Hematopoietic multipotent progenitor cell treated with erythropoietin and hydrocortisone succinate and interleukin-3 and kit ligand, for 8 days (in vitro differentiated cells): ENCODE measurements at regions not wholly inside any gene's neighbourhood (a gene's known extent, or its start where the extent isn't known, plus 50 kb on each side); places are given as distances from the start of the nearest gene placed in this dataset.

Source experiments
- DNase-seq: peaks from one replicate; pipeline ENCODE4 v3.0.0-alpha.2; 2015

DNA sequence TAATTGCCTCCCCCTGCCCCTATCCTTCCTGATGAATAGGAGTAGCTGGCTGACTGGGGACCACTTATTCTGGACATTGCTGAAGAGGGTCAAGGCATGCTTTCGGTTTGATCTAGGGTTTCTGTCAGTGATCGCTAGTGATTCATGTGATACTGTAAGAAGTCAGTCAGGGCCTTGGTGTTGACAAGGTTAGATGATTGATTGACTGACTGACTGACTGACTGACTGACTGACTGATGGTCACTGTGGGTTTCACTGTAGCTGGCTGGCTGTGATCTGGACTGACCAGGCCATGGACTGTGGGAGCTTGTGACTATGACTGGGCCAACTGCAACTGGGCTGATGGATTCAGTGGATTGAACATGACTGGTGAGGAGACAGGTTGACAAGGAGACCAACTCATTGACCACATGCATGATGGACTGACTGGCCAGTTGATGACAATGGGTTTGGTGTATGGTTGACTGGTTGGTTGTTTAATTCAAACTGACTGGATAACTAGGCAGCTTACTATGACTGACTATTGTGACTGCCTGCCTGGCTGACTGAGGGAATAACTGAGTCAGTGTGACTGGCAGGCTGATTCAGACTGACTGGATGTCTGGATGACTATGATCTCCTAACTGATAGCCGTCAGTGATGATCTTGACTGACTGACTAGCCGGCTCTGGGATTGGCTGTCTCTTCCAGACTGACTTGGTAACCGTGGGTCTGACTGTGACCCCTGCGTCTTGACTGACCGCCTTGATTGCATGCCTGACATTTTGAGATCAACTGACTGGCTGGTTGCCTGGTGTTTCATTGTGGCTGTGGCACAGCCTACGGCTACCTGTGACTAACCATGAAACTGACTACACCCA is 509.9 kb downstream of the SHQ1 start:
- DNase-seq = peak; percentile 59

- DNase-seq = no peak
Observed at GRCh38 chr3:72337480-72337855, 510.8 kb downstream of the SHQ1 start.

GRCh38 chr3:72336821-72337479 is 511.3 kb downstream of the SHQ1 start:
- peak; percentile 90 for DNase-seq

DNA sequence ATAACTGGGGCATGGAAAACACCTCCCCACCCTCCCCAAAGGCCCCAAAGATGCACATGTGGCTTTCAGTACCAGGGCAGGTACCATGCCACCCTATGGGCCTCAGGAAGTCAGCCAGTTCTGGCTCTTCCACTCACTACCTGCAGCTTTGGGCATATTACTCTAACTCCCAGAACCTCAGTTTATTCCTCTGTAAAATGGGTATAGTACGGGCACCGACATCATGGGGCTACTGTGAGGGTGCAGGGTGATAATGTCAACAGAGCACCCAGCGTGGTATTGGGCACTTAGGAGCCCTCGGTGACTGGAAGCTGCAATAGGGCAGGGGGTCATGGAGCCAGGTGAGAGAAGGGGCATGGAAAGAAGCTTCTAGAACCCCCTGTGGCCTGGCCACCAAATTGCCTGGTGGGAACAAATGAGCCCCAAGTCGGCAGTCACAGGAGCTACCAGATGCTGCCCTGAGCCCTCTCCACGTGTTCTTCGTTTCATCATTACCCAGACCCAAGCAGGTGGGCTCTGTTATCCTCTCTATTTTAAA is 512.1 kb downstream of the SHQ1 start:
- no peak for DNase-seq

DNA sequence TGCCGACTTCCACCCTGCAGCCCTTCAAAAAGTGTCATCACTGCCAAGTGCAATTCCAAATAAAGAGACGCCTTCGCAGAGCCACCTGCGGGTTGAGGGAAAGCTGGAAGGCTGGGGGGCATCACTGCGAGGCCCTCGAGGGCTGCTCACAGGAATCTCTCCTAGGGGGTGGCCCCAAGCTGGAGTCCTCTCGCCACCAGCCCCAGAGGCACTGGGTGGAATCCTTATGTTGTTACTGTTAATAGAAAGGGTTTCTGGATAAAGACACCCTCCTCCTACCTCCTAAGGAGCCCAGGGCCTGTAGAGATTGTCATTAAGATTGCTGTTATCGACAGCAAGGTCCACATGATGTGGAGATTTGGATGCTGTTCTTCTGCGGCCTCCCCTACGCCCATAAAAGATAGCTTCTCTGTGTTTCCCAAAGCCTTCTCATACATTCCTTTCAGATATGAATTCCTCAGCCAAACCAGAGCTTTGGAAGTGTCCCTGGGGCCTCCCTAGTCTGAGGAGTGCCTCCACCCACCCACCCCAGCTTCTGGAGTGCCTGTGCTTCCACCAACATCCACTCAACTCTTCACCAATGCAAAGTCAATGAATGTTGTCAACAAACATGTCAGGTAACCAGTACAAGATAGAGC is 512.7 kb downstream of the SHQ1 start:
- no peak for DNase-seq

DNA sequence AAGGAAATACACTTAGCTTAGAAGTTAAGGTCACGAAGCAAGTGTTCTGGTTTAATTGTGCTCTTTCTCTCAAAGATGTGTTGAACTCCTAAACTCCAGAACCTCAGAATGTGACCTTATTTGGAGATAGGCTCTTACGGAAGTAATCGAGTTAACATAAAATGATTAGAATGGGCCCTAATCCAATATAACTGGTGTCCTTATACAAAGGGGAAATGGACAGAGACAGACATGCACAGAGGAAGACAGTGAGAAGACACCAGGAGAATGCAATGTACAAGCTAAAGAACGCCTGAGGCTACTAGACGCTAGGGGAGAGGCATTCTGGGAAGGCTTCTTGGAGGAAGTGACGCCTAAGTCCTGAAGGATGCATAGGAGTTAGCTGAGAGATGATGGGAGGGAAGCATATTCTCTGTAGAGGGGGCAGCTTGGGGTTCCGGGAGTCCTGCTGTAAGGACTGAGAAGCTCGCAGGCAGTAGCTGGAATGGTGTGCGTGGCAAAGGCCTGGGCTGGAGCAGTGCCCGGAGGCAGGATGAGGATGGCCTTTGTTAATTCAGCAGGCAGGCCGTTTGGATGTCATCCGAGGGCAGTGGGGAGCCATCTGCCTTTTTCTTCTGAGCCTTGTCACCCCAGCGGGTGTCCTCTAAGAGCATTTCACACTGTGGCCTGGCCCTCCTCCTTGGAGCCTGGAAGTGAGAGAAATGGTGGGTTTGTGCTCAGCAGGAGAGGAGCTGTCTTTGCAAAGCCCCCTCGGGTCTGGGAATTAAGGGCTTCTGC is 513.4 kb downstream of the SHQ1 start:
- no peak for DNase-seq

DNA sequence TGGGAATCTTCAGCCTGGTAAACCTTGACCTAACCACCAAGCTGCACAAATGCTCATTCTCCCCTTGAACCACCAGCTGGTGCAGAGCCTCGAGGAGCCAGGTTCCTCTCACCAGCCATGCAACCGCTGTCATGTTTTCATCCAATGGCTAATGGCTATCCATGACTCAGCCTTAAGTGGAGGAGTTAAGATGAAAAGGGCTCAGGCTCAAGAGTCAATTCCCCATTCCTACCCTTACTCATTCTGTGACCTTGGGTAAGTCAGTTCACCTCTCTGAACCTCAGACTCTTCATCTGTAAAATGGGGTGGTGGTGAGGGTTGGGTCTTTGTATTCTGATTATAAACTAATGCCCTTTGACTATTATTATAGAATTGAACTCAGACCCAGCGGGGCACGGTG is 515.6 kb downstream of the SHQ1 start:
- DNase-seq = no peak

DNA sequence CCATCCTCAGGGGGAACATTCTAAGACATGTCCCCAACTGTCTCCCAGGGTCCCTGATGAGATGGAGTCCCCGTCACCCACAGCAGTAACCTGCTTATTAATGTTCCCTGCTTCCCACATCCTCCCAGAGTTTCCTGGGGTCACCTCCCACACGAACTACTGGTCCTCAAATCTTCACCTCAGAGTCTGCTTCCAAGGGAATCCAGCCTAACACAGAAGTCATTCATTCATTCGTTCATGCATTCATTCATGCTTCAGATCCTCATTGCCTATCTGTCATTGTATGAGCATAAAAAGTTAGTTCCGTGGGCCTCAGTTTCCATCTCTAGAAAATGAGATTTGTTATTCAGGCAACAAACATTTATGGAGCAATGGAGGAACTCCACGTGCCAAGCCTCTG is 516.2 kb downstream of the SHQ1 start:
- DNase-seq = no peak

GRCh38 chr3:72331076-72331475 is 517.2 kb downstream of the SHQ1 start:
- peak; percentile 31 for DNase-seq

DNA sequence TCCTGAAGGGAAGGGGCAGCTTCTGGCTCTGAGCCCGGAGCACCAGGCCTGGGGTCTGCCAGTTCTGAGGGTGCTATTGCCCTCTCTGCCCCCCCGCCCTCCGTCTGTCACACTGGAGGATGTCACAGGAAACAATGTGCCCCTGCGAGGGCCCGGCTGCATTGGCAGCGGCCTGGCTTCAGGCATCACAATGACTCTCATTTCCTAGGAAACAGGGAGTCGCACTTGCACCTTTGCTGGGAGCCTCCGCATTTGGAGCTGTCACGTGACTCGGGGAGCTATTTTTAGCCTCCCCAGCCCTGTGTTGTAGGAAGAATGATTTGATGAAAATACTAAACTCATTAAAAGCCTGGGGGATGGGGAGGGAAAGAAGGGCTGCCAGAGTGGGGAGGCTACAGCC is 518.9 kb downstream of the SHQ1 start:
- DNase-seq = no peak

- DNase-seq = no peak
Observed at GRCh38 chr3:72328755-72329277, 519.4 kb downstream of the SHQ1 start.

DNA sequence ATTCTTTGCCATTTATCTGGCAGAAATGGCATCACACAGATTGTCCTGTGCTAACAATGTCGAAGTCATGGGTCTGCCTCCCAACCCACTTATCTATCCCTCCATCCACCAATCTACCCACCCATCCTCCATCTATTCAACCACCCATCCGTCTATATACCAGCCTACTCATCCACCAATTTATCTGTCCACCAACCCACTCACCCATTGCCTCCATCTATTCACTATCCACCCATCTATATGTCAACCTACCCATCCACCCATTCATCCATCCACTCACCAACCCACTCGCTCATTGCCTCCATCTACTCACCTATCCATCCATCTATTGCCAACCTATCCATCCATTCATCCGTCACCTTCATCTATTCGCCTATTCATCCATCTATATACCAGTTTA is 521.2 kb downstream of the SHQ1 start:
- DNase-seq = no peak

DNA sequence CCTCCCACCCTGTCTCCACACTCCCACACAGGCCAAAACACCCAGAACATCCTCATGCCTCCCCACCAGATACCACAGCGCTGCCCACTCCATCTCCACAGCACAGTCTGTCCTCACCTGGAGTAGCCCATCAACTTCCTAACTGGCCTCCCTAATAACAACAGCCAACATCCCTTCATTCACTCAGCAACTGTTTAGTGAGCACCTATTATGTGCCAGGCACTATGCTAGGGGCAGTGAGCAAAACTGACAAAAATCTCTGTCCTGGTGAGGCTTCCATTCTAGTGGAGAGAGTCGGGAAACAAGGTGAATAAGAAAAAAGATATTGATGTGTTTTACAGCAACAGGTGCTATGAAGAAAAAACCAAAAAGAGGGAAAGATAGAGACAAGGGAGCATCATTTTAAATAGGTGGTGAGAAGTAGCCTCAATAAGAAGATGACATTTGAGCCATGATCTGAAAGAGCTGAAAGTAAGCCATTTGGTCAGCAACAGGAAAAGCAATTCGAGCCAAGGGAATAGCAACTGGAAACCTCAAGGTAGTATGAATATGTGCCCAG is 523.9 kb downstream of the SHQ1 start:
- DNase-seq = no peak

DNA sequence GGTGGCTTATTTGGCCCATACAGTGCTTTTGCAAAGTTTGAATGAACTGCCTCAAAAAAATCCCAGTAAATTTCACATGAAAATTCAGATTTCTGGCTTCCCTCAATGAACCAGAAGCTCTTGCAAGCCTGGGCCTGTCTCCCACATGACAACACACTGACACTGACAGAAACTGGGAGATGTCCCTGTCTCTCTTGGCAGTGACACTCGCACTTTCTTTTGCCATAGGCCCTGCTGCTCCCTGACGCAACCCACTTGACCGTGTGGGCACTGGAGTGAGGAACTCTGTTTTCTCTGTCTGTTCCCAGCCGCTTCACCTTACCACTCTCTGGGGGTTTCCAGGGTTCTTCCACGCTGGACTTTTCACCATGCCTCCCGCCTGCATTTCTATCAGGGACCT is 524.5 kb downstream of the SHQ1 start:
- DNase-seq = no peak

DNA sequence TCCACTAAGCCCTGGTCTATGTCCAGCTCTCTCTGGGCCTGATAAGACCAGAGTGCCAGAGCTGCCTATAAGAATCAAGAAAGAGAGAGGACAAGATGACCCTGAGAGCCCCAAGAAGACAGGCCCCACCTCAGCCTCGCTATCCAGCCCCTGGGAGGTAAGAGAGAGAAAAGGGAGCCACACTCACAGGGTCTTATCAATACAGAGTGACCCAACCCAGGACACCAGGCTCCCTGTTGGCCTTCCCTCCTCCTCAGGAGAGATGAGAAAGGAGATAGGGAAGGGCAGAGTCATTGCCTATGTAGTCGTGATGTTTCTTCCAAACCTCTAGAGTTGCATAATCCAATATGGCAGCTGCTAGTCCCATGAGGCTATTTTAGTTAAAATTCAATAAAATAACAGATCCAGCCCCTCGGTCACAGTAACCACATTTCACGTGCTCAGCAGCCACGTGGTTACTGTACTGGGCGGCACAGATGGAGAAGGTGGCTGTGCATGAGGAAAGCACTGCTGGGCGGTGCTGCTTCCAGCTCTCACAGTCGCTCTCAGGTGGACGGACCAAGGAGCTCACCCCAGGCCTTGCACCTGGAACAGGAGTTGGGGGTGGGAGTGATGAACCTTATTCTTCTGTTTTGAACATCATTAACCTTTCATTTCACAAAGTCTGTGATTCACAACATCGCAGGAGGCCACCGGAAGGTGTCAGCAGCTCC is 525.8 kb downstream of the SHQ1 start:
- DNase-seq = peak; percentile 64

- DNase-seq = no peak
Observed at GRCh38 chr3:72320955-72321303, 527.3 kb downstream of the SHQ1 start.

- no peak for DNase-seq
Observed at GRCh38 chr3:72320095-72320954, 527.9 kb downstream of the SHQ1 start.

DNA sequence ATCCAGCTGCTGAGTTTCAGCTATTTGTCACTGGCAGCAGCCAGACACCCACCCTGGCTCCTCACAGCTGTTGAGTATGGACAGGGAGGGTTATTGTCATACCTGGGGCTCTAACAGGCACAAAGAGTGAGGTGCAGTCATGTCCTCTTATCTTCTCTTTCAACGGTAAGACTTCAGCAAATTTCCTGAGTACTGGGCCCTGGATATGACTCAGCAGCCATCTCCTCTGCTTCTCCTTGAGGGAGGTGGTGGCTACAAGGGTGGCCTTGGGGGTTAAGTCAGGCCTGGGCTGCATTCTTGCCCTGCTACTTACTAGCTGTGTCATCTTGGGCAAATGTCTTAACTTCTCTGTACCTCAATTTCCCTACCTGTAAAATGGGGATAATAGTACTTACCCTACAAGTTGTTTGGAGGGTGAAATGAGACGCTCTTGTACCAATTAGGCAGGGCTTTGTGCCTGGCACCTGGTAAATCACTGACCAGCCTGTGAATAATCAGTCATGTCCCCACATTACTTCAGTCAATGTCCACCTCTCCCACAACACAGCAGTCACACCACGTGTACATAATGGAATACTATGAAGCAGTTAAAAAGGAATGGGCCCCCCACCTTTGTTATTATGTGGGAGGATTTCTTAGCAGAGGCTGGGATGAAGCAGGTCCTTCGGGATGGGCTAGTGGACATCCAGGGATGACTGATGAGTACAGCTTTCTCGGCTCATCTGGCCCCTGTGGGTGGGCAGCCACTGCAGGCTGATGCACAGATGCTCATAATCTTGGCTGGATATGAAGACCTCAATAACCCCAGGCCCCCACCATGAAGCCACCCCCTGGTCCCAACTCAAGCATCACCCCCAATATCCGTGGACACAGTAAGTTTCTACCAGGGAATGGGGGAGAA is 528.8 kb downstream of the SHQ1 start:
- DNase-seq = peak; percentile 76

DNA sequence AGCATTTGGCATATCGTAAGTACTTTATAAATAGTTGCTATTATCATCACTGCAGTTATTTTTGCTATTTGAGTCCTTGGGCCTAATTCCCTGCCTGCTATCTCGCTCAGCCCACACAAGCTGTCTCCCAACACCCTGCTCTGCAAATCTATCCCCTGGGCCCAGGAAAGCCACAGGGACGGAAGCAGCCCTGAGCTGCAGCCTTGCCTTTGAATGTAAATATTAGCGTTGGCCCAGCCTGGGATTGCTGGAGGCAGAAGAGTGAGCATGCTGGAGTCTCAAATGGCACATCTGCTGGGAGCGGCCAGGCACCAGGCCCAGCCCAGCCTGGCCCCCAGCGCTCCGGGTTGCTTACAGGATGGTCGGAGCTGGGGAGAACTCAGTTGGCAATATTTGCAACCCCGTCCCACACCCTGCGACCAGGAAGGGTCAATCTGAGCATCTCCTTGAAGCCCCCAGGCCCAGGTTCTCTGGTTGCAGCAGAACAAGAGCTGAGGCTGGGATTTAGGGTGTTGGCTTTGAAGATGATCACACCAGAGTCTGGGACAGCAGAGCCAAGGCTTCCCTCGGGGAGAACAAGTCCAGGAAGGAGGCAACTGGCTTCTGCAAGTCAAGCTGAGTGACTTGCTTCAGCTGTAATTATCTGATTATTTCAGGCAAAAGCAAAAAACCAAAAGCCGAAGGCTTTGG is 529.6 kb downstream of the SHQ1 start:
- no peak for DNase-seq
